ENCODE measurements at regions not wholly inside any gene's neighbourhood (a gene's known extent, or its start where the extent isn't known, plus 50 kb on each side); places are given as distances from the start of the nearest gene placed in this dataset.

GRCh38 chr16:35187665-35188225 lies 1728.3 kb downstream of the TP53TG3F start:
- TF ChIP-seq CTCF (IDR thresholded peaks at IDR 0.05 in 4 of 5, conservative IDR thresholded peaks at IDR 0.05 in 1 of 5) (no peak), POLR2A (IDR thresholded peaks at IDR 0.05) (no peak)

All from gastrocnemius medialis (tissue), 4 donors.